HG03439 (cell line): ENCODE measurements at regions not wholly inside any gene's neighbourhood (a gene's known extent, or its start where the extent isn't known, plus 50 kb on each side); places are given as distances from the start of the nearest gene placed in this dataset.

Source experiments
- ATAC-seq: cut with Tn5 transposase; IDR thresholded peaks from one replicate; pipeline ENCODE4 v1.9.1; 2021; ENCODE audit warnings: mild to moderate bottlenecking, moderate library complexity; ENCODE audit not compliant: unreplicated experiment

- ATAC-seq: no peak
Measured at GRCh38 chr4:81523672-81524327, 52.1 kb upstream of the RASGEF1B start.

GRCh38 chr4:81522711-81523110 lies 51.0 kb upstream of the RASGEF1B start:
- no peak for ATAC-seq

GRCh38 chr4:81521708-81522107 lies 50.0 kb upstream of the RASGEF1B start:
- no peak for ATAC-seq
